SK-N-SH treated with all-trans-retinoic acid at 6 μM for 48 hours (cell line): ENCODE measurements at regions not wholly inside any gene's neighbourhood (a gene's known extent, or its start where the extent isn't known, plus 50 kb on each side); places are given as distances from the start of the nearest gene placed in this dataset.

ENCODE experiments used
- ATAC-seq: fragments of 200-7000 bp; cut with Tn5 transposase; 3 replicates; pipeline ENCODE4 v1.9.1; 2020; ENCODE audit warnings: mild to moderate bottlenecking, moderate library complexity
- ARNTL ChIP-seq: fragments of 450-650 bp; formaldehyde crosslinking; IDR thresholded peaks from 2 replicates; pipeline ENCODE4 v1.5.0; 2020; ENCODE audit warnings: low read depth, mild to moderate bottlenecking, moderate library complexity, borderline replicate concordance
- BACH2 ChIP-seq: fragments of 250-450 bp; sonication (Bioruptor Pico); IDR thresholded peaks from 2 replicates; pipeline ENCODE4 v1.9.0; 2021; ENCODE audit warnings: mild to moderate bottlenecking, borderline replicate concordance
- CREB5 ChIP-seq: fragments of 250-450 bp; sonication (Bioruptor Pico); IDR thresholded peaks from 2 replicates; pipeline ENCODE4 v1.5.1; 2020; ENCODE audit warnings: low read depth, mild to moderate bottlenecking, moderate library complexity
- CSDC2 ChIP-seq: fragments of 250-450 bp; sonication (Bioruptor Pico); IDR thresholded peaks from 2 replicates; pipeline ENCODE4 v1.5.0; 2020; ENCODE audit warnings: mild to moderate bottlenecking, moderate library complexity
- ESRRG ChIP-seq: fragments of 250-450 bp; sonication (Bioruptor Pico); IDR thresholded peaks from 2 replicates; pipeline ENCODE4 v1.6.1; 2021; ENCODE audit warnings: mild to moderate bottlenecking
- GLIS3 ChIP-seq: fragments of 250-450 bp; sonication (Bioruptor Pico); IDR thresholded peaks from 2 replicates; pipeline ENCODE4 v1.5.0; 2020; ENCODE audit warnings: mild to moderate bottlenecking, moderate library complexity
- ISL1 ChIP-seq: fragments of 250-450 bp; sonication (Bioruptor Pico); IDR thresholded peaks from 2 replicates; pipeline ENCODE4 v2.1.2; 2022; ENCODE audit warnings: mild to moderate bottlenecking, moderate library complexity
- OSR1 ChIP-seq: fragments of 250-450 bp; sonication (Bioruptor Pico); IDR thresholded peaks from 2 replicates; pipeline ENCODE4 v1.8.0; 2022; ENCODE audit warnings: moderate library complexity, mild to moderate bottlenecking, inconsistent platforms
- PPARA ChIP-seq: fragments of 250-450 bp; sonication (Bioruptor Pico); IDR thresholded peaks from 2 replicates; pipeline ENCODE4 v1.5.0; 2020; ENCODE audit warnings: mild to moderate bottlenecking, borderline replicate concordance
- RARB ChIP-seq: fragments of 250-450 bp; sonication (Bioruptor Pico); IDR thresholded peaks from 2 replicates; pipeline ENCODE4 v1.8.0; 2021; ENCODE audit warnings: mild to moderate bottlenecking, moderate library complexity
- SNAI2 ChIP-seq: fragments of 250-450 bp; sonication (Bioruptor Pico); IDR thresholded peaks from 2 replicates; pipeline ENCODE4 v1.5.0; 2020; ENCODE audit warnings: mild to moderate bottlenecking, moderate library complexity
- TCF4 ChIP-seq: fragments of 250-450 bp; sonication (Bioruptor Pico); IDR thresholded peaks from 2 replicates; pipeline ENCODE4 v1.8.0; 2021; ENCODE audit warnings: mild to moderate bottlenecking, moderate library complexity, borderline replicate concordance
- ZFP3 ChIP-seq: fragments of 250-450 bp; sonication (Bioruptor Pico); IDR thresholded peaks from 2 replicates; pipeline ENCODE4 v1.5.0; 2020; ENCODE audit warnings: mild to moderate bottlenecking, moderate library complexity
- ZFP30 ChIP-seq: fragments of 450-650 bp; formaldehyde crosslinking; IDR thresholded peaks from 2 replicates; pipeline ENCODE4 v1.5.0; 2022; ENCODE audit warnings: mild to moderate bottlenecking, moderate library complexity
- ZNF565 ChIP-seq: fragments of 450-650 bp; formaldehyde crosslinking; conservative IDR thresholded peaks from 2 replicates; pipeline ENCODE4 v1.5.0; 2020; ENCODE audit warnings: low read depth, mild to moderate bottlenecking, moderate library complexity
- ZNF70 ChIP-seq: fragments of 450-650 bp; formaldehyde crosslinking; IDR thresholded peaks from 2 replicates; pipeline ENCODE4 v1.5.0; 2020; ENCODE audit warnings: mild to moderate bottlenecking, moderate library complexity
- ZNF8 ChIP-seq: fragments of 450-650 bp; formaldehyde crosslinking; IDR thresholded peaks from 2 replicates; pipeline ENCODE4 v1.5.0; 2020; ENCODE audit warnings: mild to moderate bottlenecking, moderate library complexity
- TF ChIP-seq, protein P1 (sequence below): fragments of 250-450 bp; sonication (Bioruptor Pico); IDR thresholded peaks from 2 replicates; pipeline ENCODE4 v1.8.0; 2021; ENCODE audit warnings: low read depth, mild to moderate bottlenecking, moderate library complexity, borderline replicate concordance
- TF ChIP-seq, protein P2 (sequence below): fragments of 250-450 bp; sonication (Bioruptor Pico); IDR thresholded peaks from 2 replicates; pipeline ENCODE4 v1.5.0; 2020; ENCODE audit warnings: mild to moderate bottlenecking, moderate library complexity
- TF ChIP-seq, protein P3 (sequence below): fragments of 250-450 bp; sonication (Bioruptor Pico); IDR thresholded peaks from 2 replicates; pipeline ENCODE4 v1.5.1; 2021; ENCODE audit warnings: mild to moderate bottlenecking, moderate library complexity
- TF ChIP-seq, protein P4 (sequence below): fragments of 250-450 bp; sonication (Bioruptor Pico); IDR thresholded peaks from 2 replicates; pipeline ENCODE4 v1.8.0; 2020; ENCODE audit warnings: mild to moderate bottlenecking, moderate library complexity, borderline replicate concordance

- TF ChIP-seq ZFP3 (CRISPR knock-in tag), result no peak
- no peak for TF ChIP-seq TCF4
- TF ChIP-seq CSDC2 (CRISPR knock-in tag), result no peak
- TF ChIP-seq RARB, result no peak
- TF ChIP-seq, protein P1, sequence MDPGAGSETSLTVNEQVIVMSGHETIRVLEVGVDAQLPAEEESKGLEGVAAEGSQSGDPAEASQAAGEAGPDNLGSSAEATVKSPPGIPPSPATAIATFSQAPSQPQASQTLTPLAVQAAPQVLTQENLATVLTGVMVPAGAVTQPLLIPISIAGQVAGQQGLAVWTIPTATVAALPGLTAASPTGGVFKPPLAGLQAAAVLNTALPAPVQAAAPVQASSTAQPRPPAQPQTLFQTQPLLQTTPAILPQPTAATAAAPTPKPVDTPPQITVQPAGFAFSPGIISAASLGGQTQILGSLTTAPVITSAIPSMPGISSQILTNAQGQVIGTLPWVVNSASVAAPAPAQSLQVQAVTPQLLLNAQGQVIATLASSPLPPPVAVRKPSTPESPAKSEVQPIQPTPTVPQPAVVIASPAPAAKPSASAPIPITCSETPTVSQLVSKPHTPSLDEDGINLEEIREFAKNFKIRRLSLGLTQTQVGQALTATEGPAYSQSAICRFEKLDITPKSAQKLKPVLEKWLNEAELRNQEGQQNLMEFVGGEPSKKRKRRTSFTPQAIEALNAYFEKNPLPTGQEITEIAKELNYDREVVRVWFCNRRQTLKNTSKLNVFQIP, result no peak
- TF ChIP-seq ARNTL (CRISPR knock-in tag), result no peak
- no peak for ATAC-seq
Measured at GRCh38 chr12:5160827-5161226, 117.1 kb downstream of the KCNA5 start.

GRCh38 chr12:5163661-5164060 is 120.0 kb downstream of the KCNA5 start:
- no peak for TF ChIP-seq ZFP30 (CRISPR knock-in tag)
- no peak for TF ChIP-seq ZNF8 (CRISPR knock-in tag)
- TF ChIP-seq SNAI2 (CRISPR knock-in tag), result no peak
- TF ChIP-seq, protein P2, sequence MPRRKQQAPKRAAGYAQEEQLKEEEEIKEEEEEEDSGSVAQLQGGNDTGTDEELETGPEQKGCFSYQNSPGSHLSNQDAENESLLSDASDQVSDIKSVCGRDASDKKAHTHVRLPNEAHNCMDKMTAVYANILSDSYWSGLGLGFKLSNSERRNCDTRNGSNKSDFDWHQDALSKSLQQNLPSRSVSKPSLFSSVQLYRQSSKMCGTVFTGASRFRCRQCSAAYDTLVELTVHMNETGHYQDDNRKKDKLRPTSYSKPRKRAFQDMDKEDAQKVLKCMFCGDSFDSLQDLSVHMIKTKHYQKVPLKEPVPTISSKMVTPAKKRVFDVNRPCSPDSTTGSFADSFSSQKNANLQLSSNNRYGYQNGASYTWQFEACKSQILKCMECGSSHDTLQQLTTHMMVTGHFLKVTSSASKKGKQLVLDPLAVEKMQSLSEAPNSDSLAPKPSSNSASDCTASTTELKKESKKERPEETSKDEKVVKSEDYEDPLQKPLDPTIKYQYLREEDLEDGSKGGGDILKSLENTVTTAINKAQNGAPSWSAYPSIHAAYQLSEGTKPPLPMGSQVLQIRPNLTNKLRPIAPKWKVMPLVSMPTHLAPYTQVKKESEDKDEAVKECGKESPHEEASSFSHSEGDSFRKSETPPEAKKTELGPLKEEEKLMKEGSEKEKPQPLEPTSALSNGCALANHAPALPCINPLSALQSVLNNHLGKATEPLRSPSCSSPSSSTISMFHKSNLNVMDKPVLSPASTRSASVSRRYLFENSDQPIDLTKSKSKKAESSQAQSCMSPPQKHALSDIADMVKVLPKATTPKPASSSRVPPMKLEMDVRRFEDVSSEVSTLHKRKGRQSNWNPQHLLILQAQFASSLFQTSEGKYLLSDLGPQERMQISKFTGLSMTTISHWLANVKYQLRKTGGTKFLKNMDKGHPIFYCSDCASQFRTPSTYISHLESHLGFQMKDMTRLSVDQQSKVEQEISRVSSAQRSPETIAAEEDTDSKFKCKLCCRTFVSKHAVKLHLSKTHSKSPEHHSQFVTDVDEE (CRISPR knock-in tag), result no peak
- TF ChIP-seq OSR1 (CRISPR knock-in tag), result no peak
- TF ChIP-seq BACH2 (CRISPR knock-in tag), result no peak
- no peak for TF ChIP-seq ZNF565 (CRISPR knock-in tag)
- TF ChIP-seq, protein P3, sequence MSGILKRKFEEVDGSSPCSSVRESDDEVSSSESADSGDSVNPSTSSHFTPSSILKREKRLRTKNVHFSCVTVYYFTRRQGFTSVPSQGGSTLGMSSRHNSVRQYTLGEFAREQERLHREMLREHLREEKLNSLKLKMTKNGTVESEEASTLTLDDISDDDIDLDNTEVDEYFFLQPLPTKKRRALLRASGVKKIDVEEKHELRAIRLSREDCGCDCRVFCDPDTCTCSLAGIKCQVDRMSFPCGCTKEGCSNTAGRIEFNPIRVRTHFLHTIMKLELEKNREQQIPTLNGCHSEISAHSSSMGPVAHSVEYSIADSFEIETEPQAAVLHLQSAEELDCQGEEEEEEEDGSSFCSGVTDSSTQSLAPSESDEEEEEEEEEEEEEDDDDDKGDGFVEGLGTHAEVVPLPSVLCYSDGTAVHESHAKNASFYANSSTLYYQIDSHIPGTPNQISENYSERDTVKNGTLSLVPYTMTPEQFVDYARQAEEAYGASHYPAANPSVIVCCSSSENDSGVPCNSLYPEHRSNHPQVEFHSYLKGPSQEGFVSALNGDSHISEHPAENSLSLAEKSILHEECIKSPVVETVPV (CRISPR knock-in tag), result no peak
- TF ChIP-seq ESRRG (CRISPR knock-in tag), result no peak
- no peak for TF ChIP-seq CSDC2 (CRISPR knock-in tag)
- TF ChIP-seq, protein P4, sequence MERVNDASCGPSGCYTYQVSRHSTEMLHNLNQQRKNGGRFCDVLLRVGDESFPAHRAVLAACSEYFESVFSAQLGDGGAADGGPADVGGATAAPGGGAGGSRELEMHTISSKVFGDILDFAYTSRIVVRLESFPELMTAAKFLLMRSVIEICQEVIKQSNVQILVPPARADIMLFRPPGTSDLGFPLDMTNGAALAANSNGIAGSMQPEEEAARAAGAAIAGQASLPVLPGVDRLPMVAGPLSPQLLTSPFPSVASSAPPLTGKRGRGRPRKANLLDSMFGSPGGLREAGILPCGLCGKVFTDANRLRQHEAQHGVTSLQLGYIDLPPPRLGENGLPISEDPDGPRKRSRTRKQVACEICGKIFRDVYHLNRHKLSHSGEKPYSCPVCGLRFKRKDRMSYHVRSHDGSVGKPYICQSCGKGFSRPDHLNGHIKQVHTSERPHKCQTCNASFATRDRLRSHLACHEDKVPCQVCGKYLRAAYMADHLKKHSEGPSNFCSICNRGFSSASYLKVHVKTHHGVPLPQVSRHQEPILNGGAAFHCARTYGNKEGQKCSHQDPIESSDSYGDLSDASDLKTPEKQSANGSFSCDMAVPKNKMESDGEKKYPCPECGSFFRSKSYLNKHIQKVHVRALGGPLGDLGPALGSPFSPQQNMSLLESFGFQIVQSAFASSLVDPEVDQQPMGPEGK (CRISPR knock-in tag), result no peak
- TF ChIP-seq ZFP3 (CRISPR knock-in tag), result no peak
- no peak for ATAC-seq

GRCh38 chr12:5165296-5165970 is 121.8 kb downstream of the KCNA5 start:
- ATAC-seq, result no peak
- no peak for TF ChIP-seq GLIS3 (CRISPR knock-in tag)
- TF ChIP-seq, protein P4 (CRISPR knock-in tag), result no peak
- no peak for TF ChIP-seq PPARA (CRISPR knock-in tag)
- TF ChIP-seq BACH2 (CRISPR knock-in tag), result no peak
- no peak for TF ChIP-seq ZNF8 (CRISPR knock-in tag)
- TF ChIP-seq CREB5 (CRISPR knock-in tag), result no peak
- TF ChIP-seq SNAI2 (CRISPR knock-in tag), result no peak
- TF ChIP-seq ZNF70 (CRISPR knock-in tag), result no peak
- TF ChIP-seq RARB, result no peak
- no peak for TF ChIP-seq ISL1 (CRISPR knock-in tag)
- no peak for TF ChIP-seq CSDC2 (CRISPR knock-in tag)
- no peak for TF ChIP-seq OSR1 (CRISPR knock-in tag)
